H9 (cell line): ENCODE measurements at regions not wholly inside any gene's neighbourhood (a gene's known extent, or its start where the extent isn't known, plus 50 kb on each side); places are given as distances from the start of the nearest gene placed in this dataset.

Experiments
- DNase-seq: peaks from one replicate; pipeline ENCODE4 v3.0.0-alpha.2; 2017
- H2AFZ ChIP-seq: one replicate; pipeline ENCODE4 v1.6.1; 2013; ENCODE audit warnings: mild to moderate bottlenecking, low read length, control low read depth, moderate library complexity
- H2AK5ac ChIP-seq: 2 replicates; pipeline ENCODE4 v1.6.1; 2013; ENCODE audit warnings: low read length, control low read depth, mixed read lengths; ENCODE audit not compliant: insufficient read length
- H2BK120ac ChIP-seq: one replicate; pipeline ENCODE4 v1.6.1; 2013; ENCODE audit warnings: low read depth, mild to moderate bottlenecking, low read length, control low read depth, inconsistent platforms; ENCODE audit not compliant: poor library complexity, severe bottlenecking
- H2BK12ac ChIP-seq: 2 replicates; pipeline ENCODE4 v1.6.1; 2013; ENCODE audit warnings: low read length, control low read depth, mixed read lengths, low read depth; ENCODE audit not compliant: insufficient read length
- H2BK15ac ChIP-seq: 2 replicates; pipeline ENCODE4 v1.6.1; 2013; ENCODE audit warnings: low read depth, low read length, control low read depth
- H2BK20ac ChIP-seq: one replicate; pipeline ENCODE4 v1.6.1; 2013; ENCODE audit warnings: low read depth, mild to moderate bottlenecking, low read length, control low read depth, inconsistent platforms; ENCODE audit not compliant: poor library complexity, severe bottlenecking
- H2BK5ac ChIP-seq: 2 replicates; pipeline ENCODE4 v1.6.1; 2013; ENCODE audit warnings: low read length, control low read depth, mixed read lengths; ENCODE audit not compliant: insufficient read length
- H3K14ac ChIP-seq: 2 replicates; pipeline ENCODE4 v1.6.1; 2013; ENCODE audit warnings: low read length, control low read depth; ENCODE audit not compliant: insufficient read depth
- H3K18ac ChIP-seq: 2 replicates; pipeline ENCODE4 v1.6.1; 2013; ENCODE audit warnings: low read depth, mild to moderate bottlenecking, mixed read lengths, low read length, control low read depth; ENCODE audit not compliant: insufficient read length
- H3K23ac ChIP-seq: 2 replicates; pipeline ENCODE4 v1.6.1; 2013; ENCODE audit warnings: low read length, control low read depth, mixed read lengths, low read depth; ENCODE audit not compliant: insufficient read length
- H3K23me2 ChIP-seq: 2 replicates; pipeline ENCODE4 v1.6.1; 2013; ENCODE audit warnings: low read depth, mild to moderate bottlenecking, mixed read lengths, low read length, control low read depth; ENCODE audit not compliant: insufficient read length, poor library complexity, severe bottlenecking
- H3K27ac ChIP-seq: 2 replicates; pipeline ENCODE4 v1.5.1; 2013; ENCODE audit warnings: low read length, control low read depth, mixed read lengths, low read depth; ENCODE audit not compliant: insufficient read length
- H3K27me3 ChIP-seq: 2 replicates; pipeline ENCODE4 v1.6.1; 2013; ENCODE audit warnings: low read length, control low read depth, inconsistent platforms; ENCODE audit not compliant: insufficient read depth
- H3K4ac ChIP-seq: 2 replicates; pipeline ENCODE4 v1.6.1; 2013; ENCODE audit warnings: low read depth, mild to moderate bottlenecking, control low read depth, inconsistent platforms, low read length, moderate library complexity
- H3K4me1 ChIP-seq: 2 replicates; pipeline ENCODE4 v1.6.1; 2013; ENCODE audit warnings: low read length, control low read depth, inconsistent platforms; ENCODE audit not compliant: insufficient read depth
- H3K4me2 ChIP-seq: 2 replicates; pipeline ENCODE4 v1.6.1; 2013; ENCODE audit warnings: low read length, control low read depth, mixed read lengths; ENCODE audit not compliant: insufficient read length, insufficient read depth
- H3K56ac ChIP-seq: 2 replicates; pipeline ENCODE4 v1.6.1; 2013; ENCODE audit warnings: low read depth, mild to moderate bottlenecking, mixed read lengths, low read length, control low read depth; ENCODE audit not compliant: insufficient read length
- H3K79me1 ChIP-seq: 2 replicates; pipeline ENCODE4 v1.6.1; 2013; ENCODE audit warnings: low read depth, mild to moderate bottlenecking, moderate library complexity, low read length, control low read depth, inconsistent platforms; ENCODE audit not compliant: insufficient read depth, poor library complexity, severe bottlenecking
- H3K79me2 ChIP-seq: 2 replicates; pipeline ENCODE4 v1.6.1; 2013; ENCODE audit warnings: low read length, control low read depth, inconsistent platforms; ENCODE audit not compliant: insufficient read depth
- H3K9ac ChIP-seq: 2 replicates; pipeline ENCODE4 v1.6.1; 2013; ENCODE audit warnings: low read length, control low read depth, mixed read lengths; ENCODE audit not compliant: insufficient read length; ENCODE audit errors: extremely low read depth
- H3K9me3 ChIP-seq: one replicate; pipeline ENCODE4 v1.6.1; 2013; ENCODE audit warnings: low read depth, low read length, inconsistent platforms; ENCODE audit not compliant: control insufficient read depth
- H3T11ph ChIP-seq: one replicate; pipeline ENCODE4 v1.6.1; 2013; ENCODE audit warnings: mild to moderate bottlenecking, low read length, control low read depth, inconsistent platforms
- H4K20me1 ChIP-seq: one replicate; pipeline ENCODE4 v1.6.1; 2013; ENCODE audit not compliant: control insufficient read depth, insufficient read length, insufficient read depth
- H4K5ac ChIP-seq: 2 replicates; pipeline ENCODE4 v1.6.1; 2013; ENCODE audit warnings: low read depth, mild to moderate bottlenecking, mixed read lengths, low read length, control low read depth; ENCODE audit not compliant: insufficient read length
- H4K8ac ChIP-seq: replicated peaks from 2 replicates; pipeline ENCODE4 v1.6.1; 2013; ENCODE audit warnings: low read length, control low read depth, mixed read lengths, low read depth; ENCODE audit not compliant: insufficient read length
- H4K91ac ChIP-seq: 2 replicates; pipeline ENCODE4 v1.6.1; 2013; ENCODE audit warnings: low read depth, mild to moderate bottlenecking, moderate library complexity, mixed read lengths, low read length, control low read depth; ENCODE audit not compliant: insufficient read length
- H3K27ac Mint-ChIP-seq, 3 experiments: 2 replicates in 2 of 3; 3 replicates in 1 of 3; pipeline ENCODE4 v1.8.0; 2020 to 2021; ENCODE audit warnings: mixed read lengths in 3 of 3, mild to moderate bottlenecking in 1 of 3, moderate library complexity in 1 of 3
- H3K27me3 Mint-ChIP-seq: 2 replicates; pipeline ENCODE4 v1.8.0; 2021; ENCODE audit warnings: low read depth, mild to moderate bottlenecking, moderate library complexity, mixed read lengths
- H3K36me3 Mint-ChIP-seq, 3 experiments: 2 replicates in 2 of 3; 3 replicates in 1 of 3; pipeline ENCODE4 v1.8.0; 2020 to 2021; ENCODE audit warnings: low read depth in 3 of 3, mixed read lengths in 3 of 3; ENCODE audit not compliant: insufficient read depth in 1 of 3
- H3K4me1 Mint-ChIP-seq, 2 experiments: 2 replicates each; pipeline ENCODE4 v1.8.0; 2020; ENCODE audit warnings: mixed read lengths in 2 of 2
- H3K4me3 Mint-ChIP-seq, 2 experiments: 2 replicates in 1 of 2; 3 replicates in 1 of 2; pipeline ENCODE4 v1.8.0; 2020 to 2021; ENCODE audit warnings: mild to moderate bottlenecking in 2 of 2, mixed read lengths in 2 of 2, moderate library complexity in 1 of 2
- H3K9me3 Mint-ChIP-seq, 2 experiments: 2 replicates in 1 of 2; 3 replicates in 1 of 2; pipeline ENCODE4 v1.8.0; 2020; ENCODE audit warnings: mild to moderate bottlenecking in 2 of 2, mixed read lengths in 2 of 2, moderate library complexity in 1 of 2
- WGBS: extraction: QIAGEN DNeasy Blood & Tissue Kit; methylation state at CpG from one replicate; pipeline ENCODE4 v1.1.7; 2013; ENCODE audit warnings: missing lambda C conversion rate, low lambda C conversion rate, mixed read lengths; ENCODE audit not compliant: insufficient read length; ENCODE audit errors: extremely low coverage; 5-methylcytosine and 5-hydroxymethylcytosine counted together
- TF ChIP-seq, protein P1 (sequence below): fragments of 200-600 bp; sonication (generic); conservative IDR thresholded peaks from 3 replicates; pipeline ENCODE4 v1.8.0; 2021; ENCODE audit warnings: antibody characterized with exemption, mild to moderate bottlenecking

GRCh38 chr6:79430913-79431536, 106.2 kb downstream of the LCA5 start:
- Histone ChIP-seq H2BK120ac (no peak overlapping the region), H2BK5ac (no peak overlapping the region), H3K9ac (no peak overlapping the region), H3K4me1 (no peaks in the 10 kb centered on the region), H3K27ac (no peak overlapping the region), H2BK12ac (no peak overlapping the region), H4K5ac (no peak overlapping the region), H4K20me1 (no peaks in the 10 kb centered on the region), H3K14ac (no peak overlapping the region), H3T11ph (no peak overlapping the region), H3K79me2 (no peaks in the 10 kb centered on the region), H3K56ac (no peak overlapping the region), H2BK15ac (no peak overlapping the region), H3K18ac (no peak overlapping the region), H3K27me3 (no peaks in the 10 kb centered on the region), H3K9me3 (no peaks in the 10 kb centered on the region), H3K4me2 (no peak overlapping the region), H3K79me1 (no peaks in the 10 kb centered on the region), H4K8ac (no peak overlapping the region), H2AFZ (no peak overlapping the region), H4K91ac (no peak overlapping the region), H2AK5ac (no peak overlapping the region), H2BK20ac (no peak overlapping the region), H3K23me2 (no peaks in the 10 kb centered on the region), H3K4ac (no peak overlapping the region), H3K23ac (no peak overlapping the region)
- H3K27ac Mint-ChIP-seq, result no peak overlapping the region
- TF ChIP-seq, protein P1, sequence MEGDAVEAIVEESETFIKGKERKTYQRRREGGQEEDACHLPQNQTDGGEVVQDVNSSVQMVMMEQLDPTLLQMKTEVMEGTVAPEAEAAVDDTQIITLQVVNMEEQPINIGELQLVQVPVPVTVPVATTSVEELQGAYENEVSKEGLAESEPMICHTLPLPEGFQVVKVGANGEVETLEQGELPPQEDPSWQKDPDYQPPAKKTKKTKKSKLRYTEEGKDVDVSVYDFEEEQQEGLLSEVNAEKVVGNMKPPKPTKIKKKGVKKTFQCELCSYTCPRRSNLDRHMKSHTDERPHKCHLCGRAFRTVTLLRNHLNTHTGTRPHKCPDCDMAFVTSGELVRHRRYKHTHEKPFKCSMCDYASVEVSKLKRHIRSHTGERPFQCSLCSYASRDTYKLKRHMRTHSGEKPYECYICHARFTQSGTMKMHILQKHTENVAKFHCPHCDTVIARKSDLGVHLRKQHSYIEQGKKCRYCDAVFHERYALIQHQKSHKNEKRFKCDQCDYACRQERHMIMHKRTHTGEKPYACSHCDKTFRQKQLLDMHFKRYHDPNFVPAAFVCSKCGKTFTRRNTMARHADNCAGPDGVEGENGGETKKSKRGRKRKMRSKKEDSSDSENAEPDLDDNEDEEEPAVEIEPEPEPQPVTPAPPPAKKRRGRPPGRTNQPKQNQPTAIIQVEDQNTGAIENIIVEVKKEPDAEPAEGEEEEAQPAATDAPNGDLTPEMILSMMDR, result no peak
- peak; percentile 44 for DNase-seq
- H3K9me3 Mint-ChIP-seq, result no peaks in the 10 kb centered on the region
- H3K4me1 Mint-ChIP-seq, result peaks cover 8 to 9% of the 10 kb centered on the region in 2 experiments
- H3K27me3 Mint-ChIP-seq, result no peaks in the 10 kb centered on the region
- no peaks in the 10 kb centered on the region for H3K36me3 Mint-ChIP-seq
- H3K4me3 Mint-ChIP-seq, result no peak overlapping the region
- no CpG with 5 or more reads among the region's 13 CpGs for WGBS
